Endothelial cell of umbilical vein (primary cell): ENCODE measurements at regions not wholly inside any gene's neighbourhood (a gene's known extent, or its start where the extent isn't known, plus 50 kb on each side); places are given as distances from the start of the nearest gene placed in this dataset.

Experiments used
- CTCF ChIP-seq, 2 donors: IDR thresholded peaks; 1 replicate in 1 of 2; 2 replicates in 1 of 2; pipeline ENCODE4 v1.5.1; 2011; ENCODE audit warnings: low read length in 2 of 2, mild to moderate bottlenecking in 2 of 2, moderate library complexity in 2 of 2, control low read depth in 1 of 2, inconsistent platforms in 1 of 2, low read depth in 1 of 2; ENCODE audit not compliant: insufficient read depth in 1 of 2; ENCODE audit errors: extremely low read depth in 1 of 2
- EZH2 ChIP-seq: IDR thresholded peaks from 2 replicates; pipeline ENCODE4 v1.6.1; 2012; ENCODE audit warnings: borderline replicate concordance, low read depth, mild to moderate bottlenecking, moderate library complexity, low read length, inconsistent platforms; ENCODE audit not compliant: severe bottlenecking
- FOS ChIP-seq: IDR thresholded peaks from 2 replicates; pipeline ENCODE4 v1.6.1; 2011; ENCODE audit warnings: mild to moderate bottlenecking, low read length, moderate library complexity, borderline replicate concordance; ENCODE audit not compliant: insufficient read depth
- JUN ChIP-seq: IDR thresholded peaks from 2 replicates; pipeline ENCODE4 v1.6.1; 2011; ENCODE audit warnings: borderline replicate concordance, low read depth; ENCODE audit not compliant: insufficient read length, insufficient read depth
- MAX ChIP-seq: IDR thresholded peaks from 2 replicates; pipeline ENCODE4 v1.6.1; 2011; ENCODE audit not compliant: insufficient read depth, insufficient read length
- POLR2A ChIP-seq: IDR thresholded peaks from 2 replicates; pipeline ENCODE4 v1.6.1; 2012; ENCODE audit warnings: low read depth, mild to moderate bottlenecking, control low read depth, low read length
- POLR2AphosphoS5 ChIP-seq: IDR thresholded peaks from 2 replicates; pipeline ENCODE4 v1.6.1; 2012; ENCODE audit warnings: low read depth, mild to moderate bottlenecking, control low read depth, low read length, moderate library complexity; ENCODE audit not compliant: insufficient read depth

GRCh38 chr3:132900481-132900880 lies 137.7 kb upstream of the TMEM108 start:
- TF ChIP-seq CTCF (IDR thresholded peaks at IDR 0.05; ENCODE audit: extremely low read depth in 1 of 2, insufficient read depth in 1 of 2, low read depth in 1 of 2, low read length in 2 of 2) (no peak), POLR2AphosphoS5 (no peak), EZH2 (no peak), POLR2A (no peak), JUN (no peak), FOS (no peak), MAX (no peak)
